Stimulated activated CD4-positive, alpha-beta T cell treated with anti-CD3 and anti-CD28 coated beads, Interleukin-4, amount 100 ng/mL, for 24 hours (primary cell): ENCODE measurements at regions not wholly inside any gene's neighbourhood (a gene's known extent, or its start where the extent isn't known, plus 50 kb on each side); places are given as distances from the start of the nearest gene placed in this dataset.

ENCODE experiments used
- DNase-seq: peaks from one replicate; pipeline ENCODE4 v3.0.0-alpha.2; 2020

- no peak for DNase-seq
These were observed 409.6 kb upstream of the ID4 start for GRCh38 chr6:19427548-19427947.

- DNase-seq, result no peak
These were observed 404.1 kb upstream of the ID4 start for GRCh38 chr6:19432966-19433498.

- DNase-seq, result no peak
These were observed 403.1 kb upstream of the ID4 start for GRCh38 chr6:19434065-19434464.

GRCh38 chr6:19435755-19436154, 401.4 kb upstream of the ID4 start:
- DNase-seq, result no peak

- DNase-seq, result no peak
These were observed 398.4 kb upstream of the ID4 start for GRCh38 chr6:19438566-19439353.

GRCh38 chr6:19440531-19440930, 396.6 kb upstream of the ID4 start:
- DNase-seq, result no peak

- DNase-seq, result no peak
These were observed 393.8 kb upstream of the ID4 start for GRCh38 chr6:19443411-19443810.

GRCh38 chr6:19444041-19444440, 393.1 kb upstream of the ID4 start:
- DNase-seq, result no peak

GRCh38 chr6:19444481-19444880, 392.7 kb upstream of the ID4 start:
- no peak for DNase-seq

- no peak for DNase-seq
These were observed 390.6 kb upstream of the ID4 start for GRCh38 chr6:19446570-19446969.

- DNase-seq, result no peak
These were observed 386.5 kb upstream of the ID4 start for GRCh38 chr6:19450651-19451050.

- no peak for DNase-seq
These were observed 384.7 kb upstream of the ID4 start for GRCh38 chr6:19452495-19452894.

GRCh38 chr6:19454001-19454720, 383.0 kb upstream of the ID4 start:
- no peak for DNase-seq

GRCh38 chr6:19454721-19455392, 382.3 kb upstream of the ID4 start:
- DNase-seq, result no peak

- DNase-seq, result no peak
These were observed 373.9 kb upstream of the ID4 start for GRCh38 chr6:19463250-19463649.

- DNase-seq, result no peak
These were observed 373.2 kb upstream of the ID4 start for GRCh38 chr6:19463925-19464324.

GRCh38 chr6:19465256-19465655, 371.9 kb upstream of the ID4 start:
- no peak for DNase-seq

- no peak for DNase-seq
These were observed 371.4 kb upstream of the ID4 start for GRCh38 chr6:19465760-19466159.

GRCh38 chr6:19470333-19470732, 366.8 kb upstream of the ID4 start:
- DNase-seq, result no peak

- no peak for DNase-seq
These were observed 365.0 kb upstream of the ID4 start for GRCh38 chr6:19472153-19472552.

GRCh38 chr6:19472850-19473249, 364.3 kb upstream of the ID4 start:
- DNase-seq, result no peak

GRCh38 chr6:19477563-19477962, 359.6 kb upstream of the ID4 start:
- DNase-seq, result no peak

- no peak for DNase-seq
These were observed 358.9 kb upstream of the ID4 start for GRCh38 chr6:19478273-19478672.

GRCh38 chr6:19478992-19479391, 358.2 kb upstream of the ID4 start:
- no peak for DNase-seq
